ENCODE measurements at regions not wholly inside any gene's neighbourhood (a gene's known extent, or its start where the extent isn't known, plus 50 kb on each side); places are given as distances from the start of the nearest gene placed in this dataset.
"Not testable (repeated sequence)": the region's sequence is repeated elsewhere in the genome, so short reads cannot be mapped to it uniquely, and the experiment has no call there.

DNA sequence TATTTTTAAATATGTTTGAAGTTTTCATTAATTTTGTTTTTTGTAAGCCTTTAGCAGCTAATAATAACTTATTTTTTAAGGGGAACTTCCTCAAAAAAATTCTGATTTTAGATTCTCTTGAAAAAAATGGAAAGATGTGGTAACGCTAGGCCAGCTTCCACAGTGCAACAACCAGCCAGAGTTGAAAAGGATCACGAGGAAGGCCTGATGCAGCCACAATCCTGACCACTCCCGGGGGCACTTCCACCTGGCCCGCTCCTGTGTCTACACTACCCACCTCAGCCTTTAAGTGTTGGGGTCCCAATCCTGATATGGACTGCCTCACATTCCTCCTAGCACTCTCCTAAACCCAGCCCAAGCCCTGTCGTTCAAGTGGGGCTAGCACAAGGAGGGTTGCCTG, 101.1 kb downstream of the TMEM17 start:
- H3K36me3 ChIP-seq (ENCODE audit: control insufficient read depth in 3 of 3, insufficient read depth in 3 of 3, low read length in 3 of 3), result no peaks in the 10 kb centered on the region
- no peak overlapping the region for H3K9ac ChIP-seq (ENCODE audit: low read depth in 1 of 3, low read length in 3 of 3)
- H3K4me1 ChIP-seq (ENCODE audit: control insufficient read depth in 3 of 3, insufficient read depth in 3 of 3, low read length in 3 of 3), result peaks cover 0 to 13% (median 6%) of the 10 kb centered on the region in 3 donors
- no peaks in the 10 kb centered on the region for H3K9me3 ChIP-seq (ENCODE audit: control insufficient read depth in 3 of 3, low read length in 3 of 3)
- no peak overlapping the region for H3K4me3 ChIP-seq (ENCODE audit: low read length in 3 of 3)
- no peaks in the 10 kb centered on the region for H3K27me3 ChIP-seq (ENCODE audit: control insufficient read depth in 3 of 3, insufficient read depth in 3 of 3, low read length in 3 of 3)
- no peak overlapping the region for H3K27ac ChIP-seq (ENCODE audit: low read depth, low read length)

DNA sequence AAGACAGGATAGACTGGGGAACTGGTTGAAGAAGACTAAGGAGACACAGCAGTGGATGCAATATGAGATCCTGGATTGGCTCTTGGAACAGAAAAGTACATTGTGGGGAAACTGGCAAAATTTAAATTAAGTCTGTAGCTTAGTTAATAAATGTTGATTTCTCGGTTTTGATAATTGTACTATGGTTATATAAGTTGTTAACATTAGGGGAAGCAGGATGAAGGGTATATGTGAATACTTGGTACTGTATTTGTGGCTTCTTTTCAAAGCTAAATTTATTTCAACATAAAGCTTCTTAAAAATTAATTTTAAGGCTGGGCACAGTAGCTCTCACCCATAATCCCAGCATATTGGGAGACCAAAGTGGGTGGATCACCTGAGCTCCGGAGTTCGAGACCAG, 103.8 kb downstream of the TMEM17 start:
- Histone ChIP-seq H3K4me1 (ENCODE audit: control insufficient read depth in 3 of 3, insufficient read depth in 3 of 3, low read length in 3 of 3) (peaks cover 0 to 3% (median 0%) of the 10 kb centered on the region in 3 donors), H3K9me3 (ENCODE audit: control insufficient read depth in 3 of 3, low read length in 3 of 3) (no peaks in the 10 kb centered on the region), H3K27ac (ENCODE audit: low read depth, low read length) (no peak overlapping the region), H3K9ac (ENCODE audit: low read depth in 1 of 3, low read length in 3 of 3) (no peak overlapping the region), H3K4me3 (ENCODE audit: low read length in 3 of 3) (no peak overlapping the region), H3K36me3 (ENCODE audit: control insufficient read depth in 3 of 3, insufficient read depth in 3 of 3, low read length in 3 of 3) (no peaks in the 10 kb centered on the region), H3K27me3 (ENCODE audit: control insufficient read depth in 3 of 3, insufficient read depth in 3 of 3, low read length in 3 of 3) (no peaks in the 10 kb centered on the region)

DNA sequence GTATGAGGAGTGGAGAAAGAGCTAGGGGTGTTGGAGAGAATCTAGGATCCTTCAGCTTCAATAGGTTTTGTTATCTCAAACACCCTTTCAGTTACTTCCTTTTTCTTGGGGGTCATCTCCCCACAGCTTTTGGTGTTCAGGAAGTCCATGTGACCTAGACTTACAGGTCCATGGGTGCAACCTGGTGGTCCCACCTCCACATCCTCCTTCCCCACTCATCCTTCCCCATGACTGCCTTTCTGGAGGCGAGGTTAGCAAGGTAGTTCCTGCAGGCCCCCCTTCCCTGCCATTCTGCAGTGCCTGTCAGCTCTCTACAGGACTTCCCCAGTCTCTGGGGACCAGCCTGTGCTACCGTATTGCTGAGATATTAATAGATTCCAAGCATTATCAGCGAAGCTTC, 107.6 kb downstream of the TMEM17 start:
- H3K36me3 ChIP-seq (ENCODE audit: control insufficient read depth in 3 of 3, insufficient read depth in 3 of 3, low read length in 3 of 3), result no peaks in the 10 kb centered on the region
- H3K9me3 ChIP-seq (ENCODE audit: control insufficient read depth in 3 of 3, low read length in 3 of 3), result peaks cover 0 to 2% (median 0%) of the 10 kb centered on the region in 3 donors
- no peaks in the 10 kb centered on the region for H3K4me1 ChIP-seq (ENCODE audit: control insufficient read depth in 3 of 3, insufficient read depth in 3 of 3, low read length in 3 of 3)
- H3K9ac ChIP-seq (ENCODE audit: low read depth in 1 of 3, low read length in 3 of 3), result no peak overlapping the region
- no peak overlapping the region for H3K4me3 ChIP-seq (ENCODE audit: low read length in 3 of 3)
- H3K27ac ChIP-seq (ENCODE audit: low read depth, low read length), result no peak overlapping the region
- H3K27me3 ChIP-seq (ENCODE audit: control insufficient read depth in 3 of 3, insufficient read depth in 3 of 3, low read length in 3 of 3), result no peaks in the 10 kb centered on the region

GRCh38 chr2:62396880-62397279, 109.1 kb downstream of the TMEM17 start:
- peaks cover 0 to 2% (median 0%) of the 10 kb centered on the region in 3 donors for H3K9me3 ChIP-seq (ENCODE audit: control insufficient read depth in 3 of 3, low read length in 3 of 3)
- no peak overlapping the region for H3K4me3 ChIP-seq (ENCODE audit: low read length in 3 of 3)

GRCh38 chr2:62393293-62393692, 112.7 kb downstream of the TMEM17 start:
- no peak overlapping the region for H3K27ac ChIP-seq (ENCODE audit: low read depth, low read length)
- peaks cover 0 to 2% (median 0%) of the 10 kb centered on the region in 3 donors for H3K9me3 ChIP-seq (ENCODE audit: control insufficient read depth in 3 of 3, low read length in 3 of 3)
- H3K9ac ChIP-seq (ENCODE audit: low read depth in 1 of 3, low read length in 3 of 3), result no peak overlapping the region
- H3K4me1 ChIP-seq (ENCODE audit: control insufficient read depth in 3 of 3, insufficient read depth in 3 of 3, low read length in 3 of 3), result no peaks in the 10 kb centered on the region
- H3K27me3 ChIP-seq (ENCODE audit: control insufficient read depth in 3 of 3, insufficient read depth in 3 of 3, low read length in 3 of 3), result no peaks in the 10 kb centered on the region
- H3K36me3 ChIP-seq (ENCODE audit: control insufficient read depth in 3 of 3, insufficient read depth in 3 of 3, low read length in 3 of 3), result no peaks in the 10 kb centered on the region
- no peak overlapping the region for H3K4me3 ChIP-seq (ENCODE audit: low read length in 3 of 3)

More at GRCh38 chr2:62396880-62397279, 109.1 kb downstream of the TMEM17 start:
- Histone ChIP-seq H3K27me3 (ENCODE audit: control insufficient read depth in 3 of 3, insufficient read depth in 3 of 3, low read length in 3 of 3) (no peaks in the 10 kb centered on the region), H3K9ac (ENCODE audit: low read depth in 1 of 3, low read length in 3 of 3) (no peak overlapping the region), H3K27ac (ENCODE audit: low read depth, low read length) (no peak overlapping the region), H3K4me1 (ENCODE audit: control insufficient read depth in 3 of 3, insufficient read depth in 3 of 3, low read length in 3 of 3) (no peaks in the 10 kb centered on the region), H3K36me3 (ENCODE audit: control insufficient read depth in 3 of 3, insufficient read depth in 3 of 3, low read length in 3 of 3) (no peaks in the 10 kb centered on the region)

DNA sequence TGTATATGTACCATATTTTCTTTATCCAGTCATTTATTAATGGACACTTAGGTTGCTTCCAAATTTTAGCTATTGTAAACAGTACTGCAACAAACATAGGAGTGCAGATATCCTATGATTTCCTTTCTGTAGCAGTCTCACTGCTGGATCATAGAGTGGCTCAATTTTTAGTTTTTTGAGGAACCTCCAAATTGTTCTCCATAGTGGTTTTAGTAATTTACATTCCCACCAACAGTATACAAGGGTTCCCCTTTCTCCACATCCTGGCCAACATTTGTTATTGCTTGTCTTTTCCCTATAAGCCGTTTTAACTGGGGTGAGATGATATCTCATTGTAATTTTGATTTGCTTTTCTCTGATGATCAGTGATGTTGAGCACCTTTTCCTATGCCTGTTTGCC, 114.3 kb downstream of the TMEM17 start:
- Histone ChIP-seq H3K36me3 (ENCODE audit: control insufficient read depth in 3 of 3, insufficient read depth in 3 of 3, low read length in 3 of 3) (no peaks in the 10 kb centered on the region), H3K27me3 (ENCODE audit: control insufficient read depth in 3 of 3, insufficient read depth in 3 of 3, low read length in 3 of 3) (no peaks in the 10 kb centered on the region), H3K9me3 (ENCODE audit: control insufficient read depth in 3 of 3, low read length in 3 of 3) (peaks cover 0 to 2% (median 0%) of the 10 kb centered on the region in 3 donors), H3K4me1 (ENCODE audit: control insufficient read depth in 3 of 3, insufficient read depth in 3 of 3, low read length in 3 of 3) (no peaks in the 10 kb centered on the region), H3K9ac (ENCODE audit: low read depth in 1 of 3, low read length in 3 of 3) (no peak overlapping the region), H3K4me3 (ENCODE audit: low read length in 3 of 3) (no peak overlapping the region), H3K27ac (ENCODE audit: low read depth, low read length) (no peak overlapping the region)

- H3K4me1 ChIP-seq (ENCODE audit: control insufficient read depth in 3 of 3, insufficient read depth in 3 of 3, low read length in 3 of 3); H3K9me3 ChIP-seq (ENCODE audit: control insufficient read depth in 3 of 3, low read length in 3 of 3); H3K9ac ChIP-seq (ENCODE audit: low read depth in 1 of 3, low read length in 3 of 3); H3K27ac ChIP-seq (ENCODE audit: low read depth, low read length); H3K36me3 ChIP-seq (ENCODE audit: control insufficient read depth in 3 of 3, insufficient read depth in 3 of 3, low read length in 3 of 3); H3K27me3 ChIP-seq (ENCODE audit: control insufficient read depth in 3 of 3, insufficient read depth in 3 of 3, low read length in 3 of 3); H3K4me3 ChIP-seq (ENCODE audit: low read length in 3 of 3): not testable (repeated sequence)
Observed at GRCh38 chr2:62386378-62386777, 119.6 kb downstream of the TMEM17 start.

- no peaks in the 10 kb centered on the region for H3K36me3 ChIP-seq (ENCODE audit: control insufficient read depth in 3 of 3, insufficient read depth in 3 of 3, low read length in 3 of 3)
- H3K4me3 ChIP-seq (ENCODE audit: low read length in 3 of 3), result no peak overlapping the region
- peaks cover 0 to 2% (median 0%) of the 10 kb centered on the region in 3 donors for H3K4me1 ChIP-seq (ENCODE audit: control insufficient read depth in 3 of 3, insufficient read depth in 3 of 3, low read length in 3 of 3)
- H3K9ac ChIP-seq (ENCODE audit: low read depth in 1 of 3, low read length in 3 of 3), result no peak overlapping the region
- H3K9me3 ChIP-seq (ENCODE audit: control insufficient read depth in 3 of 3, low read length in 3 of 3), result no peaks in the 10 kb centered on the region
- no peaks in the 10 kb centered on the region for H3K27me3 ChIP-seq (ENCODE audit: control insufficient read depth in 3 of 3, insufficient read depth in 3 of 3, low read length in 3 of 3)
- no peak overlapping the region for H3K27ac ChIP-seq (ENCODE audit: low read depth, low read length)
Observed at GRCh38 chr2:62383846-62384245, 122.1 kb downstream of the TMEM17 start.

GRCh38 chr2:62382757-62383156, 123.2 kb downstream of the TMEM17 start:
- H3K9me3 ChIP-seq (ENCODE audit: control insufficient read depth in 3 of 3, low read length in 3 of 3), result no peaks in the 10 kb centered on the region
- no peak overlapping the region for H3K27ac ChIP-seq (ENCODE audit: low read depth, low read length)
- H3K9ac ChIP-seq (ENCODE audit: low read depth in 1 of 3, low read length in 3 of 3), result no peak overlapping the region
- no peak overlapping the region for H3K4me3 ChIP-seq (ENCODE audit: low read length in 3 of 3)
- no peaks in the 10 kb centered on the region for H3K36me3 ChIP-seq (ENCODE audit: control insufficient read depth in 3 of 3, insufficient read depth in 3 of 3, low read length in 3 of 3)
- H3K4me1 ChIP-seq (ENCODE audit: control insufficient read depth in 3 of 3, insufficient read depth in 3 of 3, low read length in 3 of 3), result peaks cover 0 to 2% (median 0%) of the 10 kb centered on the region in 3 donors
- H3K27me3 ChIP-seq (ENCODE audit: control insufficient read depth in 3 of 3, insufficient read depth in 3 of 3, low read length in 3 of 3), result no peaks in the 10 kb centered on the region

DNA sequence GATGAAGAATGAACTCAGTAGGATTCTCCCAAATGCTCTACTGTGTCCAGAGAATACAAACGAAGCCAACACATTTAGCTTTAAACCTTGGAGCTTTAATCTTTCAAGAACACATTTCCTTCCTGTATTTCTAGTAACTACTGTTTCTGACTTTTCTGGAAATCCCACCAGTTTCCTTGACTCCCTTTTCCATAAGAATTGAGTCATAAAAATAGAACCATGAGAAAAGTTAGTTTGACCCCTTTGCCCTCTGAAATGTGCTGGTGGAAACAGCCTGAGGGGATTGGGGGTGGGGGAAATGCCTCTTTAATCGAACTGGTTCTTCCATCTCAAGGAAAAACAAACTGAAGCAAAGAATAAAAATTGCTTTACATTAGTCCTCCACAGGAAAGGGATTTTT, 123.9 kb downstream of the TMEM17 start:
- Histone ChIP-seq H3K4me3 (ENCODE audit: low read length in 3 of 3) (no peak overlapping the region), H3K36me3 (ENCODE audit: control insufficient read depth in 3 of 3, insufficient read depth in 3 of 3, low read length in 3 of 3) (no peaks in the 10 kb centered on the region), H3K9me3 (ENCODE audit: control insufficient read depth in 3 of 3, low read length in 3 of 3) (no peaks in the 10 kb centered on the region), H3K27me3 (ENCODE audit: control insufficient read depth in 3 of 3, insufficient read depth in 3 of 3, low read length in 3 of 3) (no peaks in the 10 kb centered on the region), H3K27ac (ENCODE audit: low read depth, low read length) (no peak overlapping the region), H3K4me1 (ENCODE audit: control insufficient read depth in 3 of 3, insufficient read depth in 3 of 3, low read length in 3 of 3) (peaks cover 0 to 2% (median 0%) of the 10 kb centered on the region in 3 donors), H3K9ac (ENCODE audit: low read depth in 1 of 3, low read length in 3 of 3) (no peak overlapping the region)

DNA sequence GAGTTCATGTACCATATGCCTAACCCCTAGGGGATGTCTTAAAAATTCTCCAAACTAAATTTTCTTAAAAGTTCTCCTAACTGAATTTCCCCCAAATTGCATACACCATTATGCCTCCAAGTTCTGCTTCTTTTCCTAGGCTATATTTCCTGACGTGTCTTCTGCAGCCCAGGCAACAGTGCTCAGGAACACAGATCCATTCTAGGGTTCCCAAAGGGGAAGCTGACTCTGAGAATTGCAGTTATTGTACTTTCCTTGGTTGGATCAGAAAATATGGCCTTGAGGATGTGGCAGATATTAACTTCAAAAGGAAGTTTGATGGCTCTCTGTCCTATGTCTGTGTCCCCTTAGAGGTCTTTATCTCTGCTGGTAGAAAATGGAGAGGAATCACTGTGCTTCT, 124.3 kb downstream of the TMEM17 start:
- Histone ChIP-seq H3K4me1 (ENCODE audit: control insufficient read depth in 3 of 3, insufficient read depth in 3 of 3, low read length in 3 of 3) (peaks cover 0 to 2% (median 0%) of the 10 kb centered on the region in 3 donors), H3K9ac (ENCODE audit: low read depth in 1 of 3, low read length in 3 of 3) (no peak overlapping the region), H3K36me3 (ENCODE audit: control insufficient read depth in 3 of 3, insufficient read depth in 3 of 3, low read length in 3 of 3) (no peaks in the 10 kb centered on the region), H3K4me3 (ENCODE audit: low read length in 3 of 3) (no peak overlapping the region), H3K27ac (ENCODE audit: low read depth, low read length) (no peak overlapping the region), H3K9me3 (ENCODE audit: control insufficient read depth in 3 of 3, low read length in 3 of 3) (no peaks in the 10 kb centered on the region), H3K27me3 (ENCODE audit: control insufficient read depth in 3 of 3, insufficient read depth in 3 of 3, low read length in 3 of 3) (no peaks in the 10 kb centered on the region)

Measured in skeletal muscle tissue (tissue), 3 donors.